22Rv1 (cell line): ENCODE measurements at regions not wholly inside any gene's neighbourhood (a gene's known extent, or its start where the extent isn't known, plus 50 kb on each side); places are given as distances from the start of the nearest gene placed in this dataset.

Source experiments
- ZFX ChIP-seq: fragments of 450-650 bp; IDR thresholded peaks from 2 replicates; pipeline ENCODE4 v1.6.1; 2017; ENCODE audit warnings: antibody characterized with exemption, borderline replicate concordance
- TF ChIP-seq, protein P1 (sequence below): fragments of 450-650 bp; IDR thresholded peaks from 2 replicates; pipeline ENCODE4 v1.5.1; 2017; ENCODE audit warnings: mild to moderate bottlenecking

- TF ChIP-seq, protein P1, sequence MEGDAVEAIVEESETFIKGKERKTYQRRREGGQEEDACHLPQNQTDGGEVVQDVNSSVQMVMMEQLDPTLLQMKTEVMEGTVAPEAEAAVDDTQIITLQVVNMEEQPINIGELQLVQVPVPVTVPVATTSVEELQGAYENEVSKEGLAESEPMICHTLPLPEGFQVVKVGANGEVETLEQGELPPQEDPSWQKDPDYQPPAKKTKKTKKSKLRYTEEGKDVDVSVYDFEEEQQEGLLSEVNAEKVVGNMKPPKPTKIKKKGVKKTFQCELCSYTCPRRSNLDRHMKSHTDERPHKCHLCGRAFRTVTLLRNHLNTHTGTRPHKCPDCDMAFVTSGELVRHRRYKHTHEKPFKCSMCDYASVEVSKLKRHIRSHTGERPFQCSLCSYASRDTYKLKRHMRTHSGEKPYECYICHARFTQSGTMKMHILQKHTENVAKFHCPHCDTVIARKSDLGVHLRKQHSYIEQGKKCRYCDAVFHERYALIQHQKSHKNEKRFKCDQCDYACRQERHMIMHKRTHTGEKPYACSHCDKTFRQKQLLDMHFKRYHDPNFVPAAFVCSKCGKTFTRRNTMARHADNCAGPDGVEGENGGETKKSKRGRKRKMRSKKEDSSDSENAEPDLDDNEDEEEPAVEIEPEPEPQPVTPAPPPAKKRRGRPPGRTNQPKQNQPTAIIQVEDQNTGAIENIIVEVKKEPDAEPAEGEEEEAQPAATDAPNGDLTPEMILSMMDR: no peak
- no peak for TF ChIP-seq ZFX
Observed at GRCh38 chr13:74920920-74921319, 561.0 kb downstream of the TBC1D4 start.
